Mesenchymal stem cell (in vitro differentiated cells and primary cell): ENCODE measurements at regions not wholly inside any gene's neighbourhood (a gene's known extent, or its start where the extent isn't known, plus 50 kb on each side); places are given as distances from the start of the nearest gene placed in this dataset.

Experiments
- DNase-seq: peaks from one replicate; pipeline ENCODE4 v3.0.0-alpha.2; 2013
- H2AFZ ChIP-seq: one replicate; pipeline ENCODE4 v1.6.1; 2013; ENCODE audit warnings: low read depth, mild to moderate bottlenecking, control low read depth, inconsistent platforms, low read length, moderate library complexity
- H2AK5ac ChIP-seq: 2 replicates; pipeline ENCODE4 v1.6.1; 2013; ENCODE audit warnings: low read length, moderate library complexity, mild to moderate bottlenecking, inconsistent platforms; ENCODE audit not compliant: severe bottlenecking
- H2BK120ac ChIP-seq: one replicate; pipeline ENCODE4 v1.6.1; 2013; ENCODE audit warnings: low read depth, mild to moderate bottlenecking, inconsistent platforms, low read length, moderate library complexity
- H2BK12ac ChIP-seq, 2 experiments: one replicate each; pipeline ENCODE4 v1.6.1; 2013; ENCODE audit warnings: inconsistent platforms in 2 of 2, low read length in 2 of 2, mild to moderate bottlenecking in 2 of 2, moderate library complexity in 2 of 2, control low read depth in 1 of 2
- H2BK15ac ChIP-seq: one replicate; pipeline ENCODE4 v1.6.1; 2013; ENCODE audit warnings: mild to moderate bottlenecking, low read depth, inconsistent platforms; ENCODE audit not compliant: poor library complexity, severe bottlenecking
- H2BK5ac ChIP-seq: 2 replicates; pipeline ENCODE4 v1.6.1; 2013; ENCODE audit warnings: low read depth, mild to moderate bottlenecking, low read length, control low read depth, inconsistent platforms; ENCODE audit not compliant: poor library complexity, severe bottlenecking
- H3K14ac ChIP-seq, 2 experiments: one replicate each; pipeline ENCODE4 v1.6.1; 2013; ENCODE audit warnings: inconsistent platforms in 2 of 2, low read length in 2 of 2, control low read depth in 1 of 2, mild to moderate bottlenecking in 1 of 2, moderate library complexity in 1 of 2
- H3K18ac ChIP-seq, 2 experiments: one replicate each; pipeline ENCODE4 v1.6.1; 2013; ENCODE audit warnings: inconsistent platforms in 2 of 2, low read length in 2 of 2, control low read depth in 1 of 2, low read depth in 1 of 2, mild to moderate bottlenecking in 1 of 2
- H3K23ac ChIP-seq, 2 experiments: one replicate each; pipeline ENCODE4 v1.6.1; 2013; ENCODE audit warnings: inconsistent platforms in 2 of 2, low read length in 2 of 2, mild to moderate bottlenecking in 2 of 2, moderate library complexity in 2 of 2, control low read depth in 1 of 2
- H3K27ac ChIP-seq: 2 replicates; pipeline ENCODE4 v1.5.1; 2013; ENCODE audit warnings: mild to moderate bottlenecking, moderate library complexity, low read length, control low read depth, inconsistent platforms; ENCODE audit not compliant: poor library complexity, severe bottlenecking
- H3K27me3 ChIP-seq, 2 experiments: 2 replicates each; pipeline versions ENCODE4 v1.6.1 to v1.7.0; 2013; ENCODE audit warnings: low read length in 2 of 2, mild to moderate bottlenecking in 2 of 2, moderate library complexity in 2 of 2, control low read depth in 1 of 2, inconsistent platforms in 1 of 2; ENCODE audit not compliant: control insufficient read depth in 1 of 2, insufficient read depth in 1 of 2
- H3K36me3 ChIP-seq, 2 experiments: 2 replicates each; pipeline versions ENCODE4 v1.6.1 to v1.7.0; 2013; ENCODE audit warnings: low read length in 2 of 2, control low read depth in 1 of 2, inconsistent platforms in 1 of 2, low read depth in 1 of 2, mild to moderate bottlenecking in 1 of 2; ENCODE audit not compliant: insufficient read depth in 2 of 2, control insufficient read depth in 1 of 2
- H3K4ac ChIP-seq, 2 experiments: one replicate each; pipeline ENCODE4 v1.6.1; 2013; ENCODE audit warnings: inconsistent platforms in 2 of 2, low read length in 2 of 2, mild to moderate bottlenecking in 2 of 2, moderate library complexity in 2 of 2, control low read depth in 1 of 2, low read depth in 1 of 2
- H3K4me1 ChIP-seq: 2 replicates; pipeline ENCODE4 v1.6.1; 2013; ENCODE audit warnings: low read depth, low read length, control low read depth; ENCODE audit not compliant: control insufficient read depth, insufficient read depth
- H3K4me2 ChIP-seq: 2 replicates; pipeline ENCODE4 v1.6.1; 2013; ENCODE audit warnings: low read length, mild to moderate bottlenecking, inconsistent platforms; ENCODE audit not compliant: poor library complexity, severe bottlenecking
- H3K4me3 ChIP-seq, 2 experiments: 2 replicates each; pipeline versions ENCODE4 v1.5.1 to v1.7.0; 2013; ENCODE audit warnings: low read length in 2 of 2, mild to moderate bottlenecking in 2 of 2, control low read depth in 1 of 2, low read depth in 1 of 2; ENCODE audit not compliant: insufficient read depth in 1 of 2
- H3K79me1 ChIP-seq: replicated peaks from 2 replicates; pipeline ENCODE4 v1.6.1; 2013; ENCODE audit warnings: mild to moderate bottlenecking, control low read depth, low read length, inconsistent platforms; ENCODE audit not compliant: poor library complexity, severe bottlenecking
- H3K9ac ChIP-seq: 2 replicates; pipeline ENCODE4 v1.7.0; 2013; ENCODE audit warnings: mild to moderate bottlenecking, low read length, moderate library complexity
- H3K9me3 ChIP-seq: 2 replicates; pipeline ENCODE4 v1.7.0; 2013; ENCODE audit warnings: mild to moderate bottlenecking, low read length; ENCODE audit not compliant: control insufficient read depth
- H4K8ac ChIP-seq: one replicate; pipeline ENCODE4 v1.6.1; 2013; ENCODE audit warnings: inconsistent platforms, mild to moderate bottlenecking, low read length, moderate library complexity
- H4K91ac ChIP-seq: one replicate; pipeline ENCODE4 v1.6.1; 2013; ENCODE audit warnings: mild to moderate bottlenecking, low read length, inconsistent platforms
- WGBS: methylation state at CpG from one replicate; pipeline ENCODE4 v1.1.7; 2013; ENCODE audit warnings: mixed read lengths; 5-methylcytosine and 5-hydroxymethylcytosine counted together

- Histone ChIP-seq H3K79me1 (no peaks in the 10 kb centered on the region), H3K9me3 (no peaks in the 10 kb centered on the region), H3K27ac (no peak overlapping the region), H4K8ac (no peak overlapping the region), H2BK5ac (no peak overlapping the region), H3K23ac (no peak overlapping the region), H2AK5ac (no peak overlapping the region), H3K4ac (no peak overlapping the region), H3K9ac (no peak overlapping the region), H3K4me3 (no peak overlapping the region), H2AFZ (no peak overlapping the region), H2BK12ac (no peak overlapping the region), H2BK15ac (no peak overlapping the region), H3K18ac (no peak overlapping the region), H3K14ac (no peak overlapping the region), H2BK120ac (no peak overlapping the region), H3K4me2 (no peak overlapping the region), H3K36me3 (no peaks in the 10 kb centered on the region), H4K91ac (no peak overlapping the region), H3K4me1 (no peaks in the 10 kb centered on the region), H3K27me3 (no peaks in the 10 kb centered on the region)
- WGBS: 71% methylated on average over 6 of the region's 8 CpGs
- no peak for DNase-seq
These were observed 144.1 kb upstream of the ALCAM start for GRCh38 chr3:105222568-105223093.

GRCh38 chr3:105223815-105224214 is 142.9 kb upstream of the ALCAM start:
- no peak overlapping the region for H3K9ac ChIP-seq
- no peaks in the 10 kb centered on the region for H3K27me3 ChIP-seq
- no peak overlapping the region for H2BK12ac ChIP-seq
- no peaks in the 10 kb centered on the region for H3K79me1 ChIP-seq
- no peak for DNase-seq
- H2BK5ac ChIP-seq: no peak overlapping the region
- 89% methylated on average over 7 of the region's 11 CpGs for WGBS
- H3K27ac ChIP-seq: no peak overlapping the region
- no peak overlapping the region for H3K4ac ChIP-seq
- H3K18ac ChIP-seq: no peak overlapping the region
- no peak overlapping the region for H3K4me3 ChIP-seq
- no peak overlapping the region for H2AFZ ChIP-seq
- H4K91ac ChIP-seq: no peak overlapping the region
- H2BK15ac ChIP-seq: no peak overlapping the region
- no peak overlapping the region for H3K23ac ChIP-seq
- H4K8ac ChIP-seq: no peak overlapping the region
- no peak overlapping the region for H3K14ac ChIP-seq
- no peaks in the 10 kb centered on the region for H3K9me3 ChIP-seq
- no peak overlapping the region for H3K4me2 ChIP-seq
- H2BK120ac ChIP-seq: no peak overlapping the region
- no peak overlapping the region for H2AK5ac ChIP-seq
- H3K36me3 ChIP-seq: no peaks in the 10 kb centered on the region
- H3K4me1 ChIP-seq: no peaks in the 10 kb centered on the region

GRCh38 chr3:105228696-105229095 is 138.0 kb upstream of the ALCAM start:
- DNase-seq: no peak
- H3K4ac ChIP-seq: no peak overlapping the region
- no peak overlapping the region for H3K23ac ChIP-seq
- no peaks in the 10 kb centered on the region for H3K36me3 ChIP-seq
- H3K27me3 ChIP-seq: no peaks in the 10 kb centered on the region
- H3K4me1 ChIP-seq: no peaks in the 10 kb centered on the region
- H3K9me3 ChIP-seq: no peaks in the 10 kb centered on the region
- 87% methylated on average over 3 of the region's 3 CpGs for WGBS
- H2BK120ac ChIP-seq: no peak overlapping the region
- H3K79me1 ChIP-seq: no peaks in the 10 kb centered on the region
- H3K9ac ChIP-seq: no peak overlapping the region
- H4K8ac ChIP-seq: no peak overlapping the region
- H2AFZ ChIP-seq: no peak overlapping the region
- H2BK12ac ChIP-seq: no peak overlapping the region
- no peak overlapping the region for H2AK5ac ChIP-seq
- H3K4me2 ChIP-seq: no peak overlapping the region
- H2BK15ac ChIP-seq: no peak overlapping the region
- no peak overlapping the region for H3K18ac ChIP-seq
- no peak overlapping the region for H3K14ac ChIP-seq
- no peak overlapping the region for H2BK5ac ChIP-seq
- no peak overlapping the region for H4K91ac ChIP-seq
- no peak overlapping the region for H3K27ac ChIP-seq
- no peak overlapping the region for H3K4me3 ChIP-seq

GRCh38 chr3:105232553-105232952 is 134.2 kb upstream of the ALCAM start:
- no peaks in the 10 kb centered on the region for H3K9me3 ChIP-seq
- H4K8ac ChIP-seq: no peak overlapping the region
- H4K91ac ChIP-seq: no peak overlapping the region
- H2AFZ ChIP-seq: no peak overlapping the region
- H3K9ac ChIP-seq: no peak overlapping the region
- no peak overlapping the region for H3K14ac ChIP-seq
- H3K18ac ChIP-seq: no peak overlapping the region
- H3K4me1 ChIP-seq: no peaks in the 10 kb centered on the region
- no peak overlapping the region for H2BK120ac ChIP-seq
- H3K4ac ChIP-seq: no peak overlapping the region
- WGBS: no CpG with 5 or more reads among the region's 1 CpG
- no peak overlapping the region for H2BK15ac ChIP-seq
- no peak overlapping the region for H3K4me3 ChIP-seq
- H3K27ac ChIP-seq: no peak overlapping the region
- H3K23ac ChIP-seq: no peak overlapping the region
- no peaks in the 10 kb centered on the region for H3K27me3 ChIP-seq
- no peak for DNase-seq
- H3K79me1 ChIP-seq: no peaks in the 10 kb centered on the region
- H2BK12ac ChIP-seq: no peak overlapping the region
- H2AK5ac ChIP-seq: no peak overlapping the region
- no peak overlapping the region for H2BK5ac ChIP-seq
- no peak overlapping the region for H3K4me2 ChIP-seq
- no peaks in the 10 kb centered on the region for H3K36me3 ChIP-seq
